Raji (cell line): ENCODE measurements at regions not wholly inside any gene's neighbourhood (a gene's known extent, or its start where the extent isn't known, plus 50 kb on each side); places are given as distances from the start of the nearest gene placed in this dataset.

Experiments
- POLR2A ChIP-seq: IDR thresholded peaks from 2 replicates; pipeline ENCODE4 v1.6.1; 2011; ENCODE audit warnings: low read depth, low read length, control low read depth; ENCODE audit not compliant: insufficient read depth

- no peak for TF ChIP-seq POLR2A
Measured at GRCh38 chr20:36082315-36082915, 72.1 kb upstream of the EPB41L1 start.

GRCh38 chr20:36084356-36084755 is 70.2 kb upstream of the EPB41L1 start:
- TF ChIP-seq POLR2A: no peak

GRCh38 chr20:36084897-36085613 is 69.5 kb upstream of the EPB41L1 start:
- no peak for TF ChIP-seq POLR2A

GRCh38 chr20:36085686-36086267 is 68.8 kb upstream of the EPB41L1 start:
- no peak for TF ChIP-seq POLR2A

GRCh38 chr20:36086767-36087166 is 67.8 kb upstream of the EPB41L1 start:
- no peak for TF ChIP-seq POLR2A

GRCh38 chr20:36090223-36090622 is 64.3 kb upstream of the EPB41L1 start:
- TF ChIP-seq POLR2A: no peak

GRCh38 chr20:36091561-36092397 is 62.8 kb upstream of the EPB41L1 start:
- TF ChIP-seq POLR2A: no peak

GRCh38 chr20:36092398-36093024 is 62.0 kb upstream of the EPB41L1 start:
- TF ChIP-seq POLR2A: no peak

GRCh38 chr20:36093025-36093803 is 61.3 kb upstream of the EPB41L1 start:
- TF ChIP-seq POLR2A: no peak

GRCh38 chr20:36093804-36094145 is 60.8 kb upstream of the EPB41L1 start:
- TF ChIP-seq POLR2A: no peak

- no peak for TF ChIP-seq POLR2A
Measured at GRCh38 chr20:36094497-36094896, 60.0 kb upstream of the EPB41L1 start.

GRCh38 chr20:36096435-36096834 is 58.1 kb upstream of the EPB41L1 start:
- TF ChIP-seq POLR2A: no peak

- no peak for TF ChIP-seq POLR2A
Measured at GRCh38 chr20:36097337-36098151, 57.0 kb upstream of the EPB41L1 start.

- TF ChIP-seq POLR2A: 0 out of 2 replicates have a peak, but pooled peaks have one; percentile 30
Measured at GRCh38 chr20:36098364-36098763, 56.2 kb upstream of the EPB41L1 start.
